ENCODE measurements at regions not wholly inside any gene's neighbourhood (a gene's known extent, or its start where the extent isn't known, plus 50 kb on each side); places are given as distances from the start of the nearest gene placed in this dataset.
A peak's percentile ranks its signal among the peaks of the same experiment; 100 is the strongest.

- no peaks in the 10 kb centered on the region for H3K27me3 ChIP-seq (ENCODE audit: control insufficient read depth, insufficient read depth, low read length)
- H3K4me3 ChIP-seq (ENCODE audit: low read length in 3 of 3): no peak overlapping the region
- no peaks in the 10 kb centered on the region for H3K4me1 ChIP-seq (ENCODE audit: control insufficient read depth in 2 of 3, insufficient read depth in 2 of 3, low read depth in 1 of 3, low read length in 3 of 3)
- no peak overlapping the region for H3K27ac ChIP-seq (ENCODE audit: low read depth in 2 of 2, low read length in 2 of 2)
- no peak overlapping the region for H3K9ac ChIP-seq (ENCODE audit: low read length in 3 of 3)
- H3K36me3 ChIP-seq (ENCODE audit: control insufficient read depth in 2 of 3, insufficient read depth in 3 of 3, low read length in 3 of 3): no peaks in the 10 kb centered on the region
- FAIRE-seq (no peak), DNase-seq (no peak)
- H3K9me3 ChIP-seq (ENCODE audit: control insufficient read depth in 2 of 3, insufficient read depth in 1 of 3, low read length in 3 of 3): peaks cover 0 to 2% (median 0%) of the 10 kb centered on the region in 3 donors
- intact Hi-C loops (cut with DNase I): no loop called here
- TF ChIP-seq CTCF (IDR thresholded peaks at IDR 0.05; ENCODE audit: borderline replicate concordance, extremely low read depth, insufficient read depth): no peak
These were observed 55.5 kb upstream of the LDHB start for GRCh38 chr12:21713133-21713532.

- Histone ChIP-seq H3K9ac (ENCODE audit: low read length in 3 of 3) (no peak overlapping the region), H3K27me3 (ENCODE audit: control insufficient read depth, insufficient read depth, low read length) (no peaks in the 10 kb centered on the region), H3K27ac (ENCODE audit: low read depth in 2 of 2, low read length in 2 of 2) (no peak overlapping the region), H3K36me3 (ENCODE audit: control insufficient read depth in 2 of 3, insufficient read depth in 3 of 3, low read length in 3 of 3) (no peaks in the 10 kb centered on the region), H3K4me3 (ENCODE audit: low read length in 3 of 3) (no peak overlapping the region), H3K4me1 (ENCODE audit: control insufficient read depth in 2 of 3, insufficient read depth in 2 of 3, low read depth in 1 of 3, low read length in 3 of 3) (no peaks in the 10 kb centered on the region), H3K9me3 (ENCODE audit: control insufficient read depth in 2 of 3, insufficient read depth in 1 of 3, low read length in 3 of 3) (peaks cover 0 to 2% (median 0%) of the 10 kb centered on the region in 3 donors)
- no peak for TF ChIP-seq CTCF (IDR thresholded peaks at IDR 0.05; ENCODE audit: borderline replicate concordance, extremely low read depth, insufficient read depth)
- intact Hi-C loops (cut with DNase I): no loop called here
- FAIRE-seq (no peak), DNase-seq (peak in 2 of 5 donors; percentile 49 to 78)
These were observed 53.5 kb upstream of the LDHB start for GRCh38 chr12:21710958-21711775.

Data from kidney (tissue), 13 donors.